H1 (cell line): ENCODE measurements at regions not wholly inside any gene's neighbourhood (a gene's known extent, or its start where the extent isn't known, plus 50 kb on each side); places are given as distances from the start of the nearest gene placed in this dataset.

Experiments used
- CTCF ChIA-PET: fragments of 300-600 bp; sonication (Branson Sonifier 250); formaldehyde crosslinking; loops from one replicate; lab custom pipeline; 2021; ENCODE audit not compliant: partially characterized antibody; lab: Charles Lee
- POLR2A ChIA-PET: fragments of 300-600 bp; sonication (Branson Sonifier 250); formaldehyde crosslinking; loops from one replicate; lab custom pipeline; 2021; ENCODE audit warnings: inconsistent platforms; ENCODE audit not compliant: partially characterized antibody; lab: Charles Lee
- DNase-seq, 2 experiments: peaks; one replicate each; pipeline versions ENCODE4 v3.0.0 to v3.0.0-alpha.2; 2010 to 2022; ENCODE audit warnings: low spot score in 2 of 2, low read depth in 1 of 2, mixed read lengths in 1 of 2
- FAIRE-seq: peaks from 2 replicates; lab custom pipeline; 2011; peaks lifted over from hg19 to GRCh38; lab: Jason Lieb, UNC
- H2AFZ ChIP-seq: 2 replicates; pipeline ENCODE4 v1.8.1; 2012; ENCODE audit warnings: low read length, inconsistent platforms
- H2AK5ac ChIP-seq: 2 replicates; pipeline ENCODE4 v1.6.1; 2013; ENCODE audit warnings: low read depth, low read length
- H2BK120ac ChIP-seq: replicated peaks from 2 replicates; pipeline ENCODE3; 2013; ENCODE audit warnings: low read depth, low read length, inconsistent platforms
- H2BK12ac ChIP-seq: 2 replicates; pipeline ENCODE4 v1.6.1; 2013; ENCODE audit warnings: low read depth, low read length
- H2BK15ac ChIP-seq: 2 replicates; pipeline ENCODE4 v1.6.1; 2013; ENCODE audit warnings: low read length
- H2BK20ac ChIP-seq: 2 replicates; pipeline ENCODE4 v1.6.1; 2013; ENCODE audit warnings: low read length
- H2BK5ac ChIP-seq: 2 replicates; pipeline ENCODE4 v1.6.1; 2013; ENCODE audit warnings: low read depth, low read length
- H3K14ac ChIP-seq: 2 replicates; pipeline ENCODE4 v1.6.1; 2013; ENCODE audit warnings: inconsistent platforms; ENCODE audit not compliant: insufficient read length
- H3K18ac ChIP-seq: 2 replicates; pipeline ENCODE4 v1.6.1; 2013; ENCODE audit warnings: low read length; ENCODE audit errors: extremely low read depth
- H3K23ac ChIP-seq: 2 replicates; pipeline ENCODE4 v1.6.1; 2013; ENCODE audit warnings: inconsistent platforms; ENCODE audit not compliant: insufficient read length
- H3K23me2 ChIP-seq: 2 replicates; pipeline ENCODE4 v1.6.1; 2013; ENCODE audit warnings: low read depth, low read length
- H3K27ac ChIP-seq: 2 replicates; pipeline ENCODE4 v1.6.1; 2011; ENCODE audit warnings: low read depth, low read length, inconsistent platforms
- H3K27me3 ChIP-seq, 4 experiments: replicated peaks in 1 of 4; 1 replicate in 1 of 4; 2 replicates in 3 of 4; pipeline versions ENCODE4 v1.6.1 to v1.8.1; 2011 to 2013; ENCODE audit warnings: low read length in 3 of 4, mild to moderate bottlenecking in 3 of 4, inconsistent platforms in 2 of 4, mixed read lengths in 2 of 4, moderate library complexity in 1 of 4; ENCODE audit not compliant: control insufficient read depth in 3 of 4, insufficient read depth in 3 of 4; ENCODE audit errors: extremely low read depth in 1 of 4
- H3K36me3 ChIP-seq, 4 experiments: 2 replicates each; pipeline versions ENCODE4 v1.6.1 to v1.8.1; 2011 to 2013; ENCODE audit warnings: mild to moderate bottlenecking in 4 of 4, low read length in 3 of 4, moderate library complexity in 2 of 4, control low read depth in 1 of 4, inconsistent platforms in 1 of 4; ENCODE audit not compliant: insufficient read depth in 4 of 4, control insufficient read depth in 2 of 4
- H3K4ac ChIP-seq: replicated peaks from 2 replicates; pipeline ENCODE3; 2013; ENCODE audit warnings: low read length, low read depth, mixed read lengths, inconsistent platforms; ENCODE audit not compliant: insufficient read length
- H3K4me1 ChIP-seq, 4 experiments: replicated peaks in 1 of 4; 1 replicate in 1 of 4; 2 replicates in 3 of 4; pipeline versions ENCODE4 v1.6.1 to v1.8.1; 2011 to 2013; ENCODE audit warnings: low read length in 3 of 4, inconsistent platforms in 2 of 4, mixed read lengths in 1 of 4; ENCODE audit not compliant: insufficient read depth in 4 of 4, control insufficient read depth in 3 of 4
- H3K4me2 ChIP-seq, 2 experiments: 2 replicates each; pipeline versions ENCODE4 v1.6.1 to v1.8.1; 2011 to 2013; ENCODE audit warnings: low read depth in 2 of 2, low read length in 2 of 2, control low read depth in 1 of 2, inconsistent platforms in 1 of 2, mild to moderate bottlenecking in 1 of 2; ENCODE audit not compliant: insufficient read depth in 1 of 2
- H3K4me3 ChIP-seq, 4 experiments: fragments of 200-600, 300-600 bp in 1 of 4; sonication (generic), shearing (Covaris generic), sonication (Bioruptor Twin) in 1 of 4; 2 replicates each; pipeline versions ENCODE4 v1.5.1 to v1.8.1; 2011 to 2016; ENCODE audit warnings: low read length in 4 of 4, low read depth in 3 of 4, control low read depth in 2 of 4, inconsistent platforms in 2 of 4, mild to moderate bottlenecking in 2 of 4, mixed read lengths in 1 of 4, moderate library complexity in 1 of 4; ENCODE audit not compliant: insufficient read depth in 2 of 4; ENCODE audit errors: extremely low read depth in 1 of 4
- H3K56ac ChIP-seq: replicated peaks from 2 replicates; pipeline ENCODE3; 2013; ENCODE audit warnings: low read depth, mild to moderate bottlenecking, mixed read lengths, low read length, inconsistent platforms; ENCODE audit not compliant: insufficient read length
- H3K79me1 ChIP-seq: 2 replicates; pipeline ENCODE4 v1.6.1; 2013; ENCODE audit warnings: low read depth, low read length, control low read depth
- H3K79me2 ChIP-seq, 2 experiments: 2 replicates each; pipeline versions ENCODE4 v1.6.1 to v1.8.1; 2012 to 2013; ENCODE audit warnings: low read length in 2 of 2, mild to moderate bottlenecking in 2 of 2, inconsistent platforms in 1 of 2; ENCODE audit not compliant: insufficient read depth in 2 of 2, control insufficient read depth in 1 of 2
- H3K9ac ChIP-seq, 4 experiments: replicated peaks in 1 of 4; 1 replicate in 1 of 4; 2 replicates in 3 of 4; pipeline versions ENCODE4 v1.6.1 to v1.8.1; 2011 to 2013; ENCODE audit warnings: low read depth in 3 of 4, low read length in 3 of 4, control low read depth in 2 of 4, mild to moderate bottlenecking in 2 of 4, moderate library complexity in 2 of 4, inconsistent platforms in 1 of 4; ENCODE audit errors: extremely low read depth in 1 of 4
- H3K9me3 ChIP-seq, 2 experiments: 2 replicates each; pipeline versions ENCODE4 v1.6.1 to v1.8.1; 2012 to 2013; ENCODE audit warnings: mild to moderate bottlenecking in 2 of 2, moderate library complexity in 2 of 2, control low read depth in 1 of 2, inconsistent platforms in 1 of 2, low read depth in 1 of 2, low read length in 1 of 2, mixed read lengths in 1 of 2; ENCODE audit not compliant: insufficient read depth in 2 of 2
- H4K20me1 ChIP-seq, 2 experiments: replicated peaks in 1 of 2; 2 replicates each; pipeline versions ENCODE3 to v1.8.1; 2011 to 2013; ENCODE audit warnings: inconsistent platforms in 2 of 2, low read length in 2 of 2, mild to moderate bottlenecking in 1 of 2; ENCODE audit not compliant: insufficient read depth in 2 of 2, control insufficient read depth in 1 of 2
- H4K5ac ChIP-seq: 2 replicates; pipeline ENCODE4 v1.6.1; 2013; ENCODE audit warnings: low read length, low read depth, mixed read lengths, inconsistent platforms; ENCODE audit not compliant: insufficient read length
- H4K8ac ChIP-seq: 2 replicates; pipeline ENCODE4 v1.8.0; 2013; ENCODE audit warnings: mild to moderate bottlenecking, moderate library complexity, low read length, inconsistent platforms; ENCODE audit not compliant: insufficient read depth; ENCODE audit errors: extremely low read depth
- H4K91ac ChIP-seq: replicated peaks from 2 replicates; pipeline ENCODE3; 2013; ENCODE audit warnings: low read length, mixed read lengths, inconsistent platforms; ENCODE audit not compliant: insufficient read length
- CHD1 ChIP-seq: IDR thresholded peaks from 2 replicates; pipeline ENCODE4 v1.6.1; 2012; ENCODE audit warnings: low read depth, low read length, improper control_type of control experiment
- CTBP2 ChIP-seq: IDR thresholded peaks from 2 replicates; pipeline ENCODE4 v1.7.0; 2011; ENCODE audit warnings: borderline replicate concordance, mild to moderate bottlenecking, moderate library complexity, mixed read lengths, low read length; ENCODE audit not compliant: insufficient read depth, insufficient read length
- JUN ChIP-seq: IDR thresholded peaks from 2 replicates; pipeline ENCODE4 v1.6.1; 2011; ENCODE audit warnings: low read depth, mild to moderate bottlenecking, improper control_type of control experiment, low read length
- JUND ChIP-seq: IDR thresholded peaks from 2 replicates; pipeline ENCODE4 v1.6.1; 2011; ENCODE audit warnings: mild to moderate bottlenecking, improper control_type of control experiment, low read length
- KDM1A ChIP-seq: fragments of 200-600, 300-600 bp; sonication (generic); IDR thresholded peaks from 2 replicates; pipeline ENCODE4 v1.7.1; 2016; ENCODE audit warnings: mild to moderate bottlenecking, low read length, borderline replicate concordance
- POLR2AphosphoS5 ChIP-seq: IDR thresholded peaks from 2 replicates; pipeline ENCODE4 v1.6.1; 2011; ENCODE audit warnings: low read depth, low read length
- RFX5 ChIP-seq: IDR thresholded peaks from 2 replicates; pipeline ENCODE4 v1.6.1; 2011; ENCODE audit warnings: low read depth, low read length, improper control_type of control experiment, borderline replicate concordance
- RXRA ChIP-seq: IDR thresholded peaks from 2 replicates; pipeline ENCODE4 v1.6.1; 2011; ENCODE audit warnings: low read depth, mild to moderate bottlenecking, low read length, moderate library complexity; ENCODE audit not compliant: insufficient read depth
- SRF ChIP-seq: IDR thresholded peaks from 2 replicates; pipeline ENCODE4 v1.6.1; 2011; ENCODE audit warnings: mild to moderate bottlenecking, low read depth, low read length, moderate library complexity
- TCF12 ChIP-seq: IDR thresholded peaks from 2 replicates; pipeline ENCODE4 v1.6.1; 2011; ENCODE audit warnings: low read depth, mild to moderate bottlenecking, low read length
- WGBS, 2 experiments: shearing (Covaris generic) in 1 of 2; methylation state at CpG; one replicate each; pipeline versions ENCODE4 v1.1.6 to v1.1.7; 2013 to 2015; ENCODE audit warnings: low lambda C conversion rate in 2 of 2, mixed read lengths in 2 of 2, inconsistent platforms in 1 of 2, low coverage in 1 of 2, missing lambda C conversion rate in 1 of 2; ENCODE audit not compliant: insufficient replicate concordance in 2 of 2, insufficient coverage in 1 of 2, insufficient read length in 1 of 2; ENCODE audit errors: extremely low coverage in 1 of 2, missing lambda C conversion rate in 1 of 2; 5-methylcytosine and 5-hydroxymethylcytosine counted together

DNA sequence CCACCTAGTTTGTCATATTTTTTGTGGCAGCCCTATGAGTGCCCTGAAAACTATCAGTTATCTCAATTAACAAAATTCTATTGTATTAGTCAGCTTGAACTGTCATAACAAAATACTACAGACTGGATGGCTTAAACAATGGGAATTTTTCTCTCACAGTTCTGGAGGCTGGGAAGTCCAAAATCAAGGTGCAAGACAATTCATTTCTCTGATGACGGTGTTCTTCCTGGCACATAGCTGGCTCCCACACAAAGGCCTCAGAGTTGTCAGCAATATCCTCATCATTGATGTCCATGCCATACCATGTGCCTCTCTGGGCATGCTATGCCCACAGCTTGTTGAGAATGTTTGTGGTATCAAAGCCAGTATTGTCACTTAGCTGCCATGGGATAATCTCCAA is 691.9 kb downstream of the NR2F1-AS1 start:
- H4K8ac ChIP-seq: no peak overlapping the region
- H3K14ac ChIP-seq: no peak overlapping the region
- H3K4ac ChIP-seq: no peak overlapping the region
- FAIRE-seq (no peak), DNase-seq (no peak)
- H4K20me1 ChIP-seq: no peaks in the 10 kb centered on the region
- H3K4me2 ChIP-seq: no peak overlapping the region
- H3K79me1 ChIP-seq: no peaks in the 10 kb centered on the region
- no peak overlapping the region for H2BK5ac ChIP-seq
- no peaks in the 10 kb centered on the region for H3K79me2 ChIP-seq
- H3K56ac ChIP-seq: no peak overlapping the region
- H4K5ac ChIP-seq: no peak overlapping the region
- peaks cover 0 to 2% (median 0%) of the 10 kb centered on the region in 4 experiments; a peak in 1 of 7 replicates for H3K4me1 ChIP-seq
- CTCF ChIA-PET: interaction anchor here (1.2 to 2.5 kb wide), 3 partner anchors 10 to 1027 kb away, joined by 4 to 10 read pairs (median 4); no protein-coding TSS in a partner anchor
- H3K36me3 ChIP-seq: no peaks in the 10 kb centered on the region; a peak in 1 of 8 replicates
- H2AK5ac ChIP-seq: no peak overlapping the region
- H2BK120ac ChIP-seq: no peak overlapping the region
- no peak overlapping the region for H2BK12ac ChIP-seq
- H3K9me3 ChIP-seq: no peaks in the 10 kb centered on the region
- no peaks in the 10 kb centered on the region for H3K23me2 ChIP-seq
- no peak overlapping the region for H2BK15ac ChIP-seq
- no peak overlapping the region for H2BK20ac ChIP-seq
- TF ChIP-seq JUN (no peak), CTBP2 (no peak), TCF12 (no peak), RFX5 (no peak), CHD1 (no peak), RXRA (no peak), JUND (no peak), KDM1A (no peak), SRF (no peak), POLR2AphosphoS5 (no peak)
- TF ChIP-seq, all 59 proteins: peak for 0
- Histone ChIP-seq H3K23ac (no peak overlapping the region), H3K27me3 (no peaks in the 10 kb centered on the region), H2AFZ (no peak overlapping the region), H3K27ac (no peak overlapping the region), H3K9ac (no peak overlapping the region), H3K4me3 (no peak overlapping the region), H3K18ac (no peak overlapping the region), H4K91ac (no peak overlapping the region)
- WGBS, 2 experiments: 100% methylated on average over 1 of the region's 1 CpG; no CpG with 5 or more reads in 1 of the 2 experiments
- POLR2A ChIA-PET: no interaction called here
